ENCODE measurements at regions not wholly inside any gene's neighbourhood (a gene's known extent, or its start where the extent isn't known, plus 50 kb on each side); places are given as distances from the start of the nearest gene placed in this dataset.

DNA sequence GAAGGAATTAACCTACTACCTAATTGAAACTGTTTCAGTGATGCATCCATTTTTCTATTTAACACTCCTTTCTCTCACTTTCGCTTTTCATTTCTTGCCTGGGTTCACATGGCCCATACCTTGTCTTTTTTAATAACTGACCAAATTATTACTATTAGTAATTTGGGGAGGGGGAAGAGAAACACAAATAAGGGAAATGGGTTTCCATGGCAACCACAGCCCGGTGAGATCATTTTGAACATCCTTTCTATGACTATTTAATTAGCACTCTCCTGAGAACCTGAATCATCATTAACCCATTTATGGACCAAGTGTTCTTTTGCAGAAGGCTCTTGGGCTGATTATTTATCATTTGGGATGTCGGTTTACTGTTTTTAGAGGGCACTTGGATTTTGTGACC, 628.2 kb upstream of the SALL1 start:
- no peak for DNase-seq (ENCODE audit: low read depth)

DNA sequence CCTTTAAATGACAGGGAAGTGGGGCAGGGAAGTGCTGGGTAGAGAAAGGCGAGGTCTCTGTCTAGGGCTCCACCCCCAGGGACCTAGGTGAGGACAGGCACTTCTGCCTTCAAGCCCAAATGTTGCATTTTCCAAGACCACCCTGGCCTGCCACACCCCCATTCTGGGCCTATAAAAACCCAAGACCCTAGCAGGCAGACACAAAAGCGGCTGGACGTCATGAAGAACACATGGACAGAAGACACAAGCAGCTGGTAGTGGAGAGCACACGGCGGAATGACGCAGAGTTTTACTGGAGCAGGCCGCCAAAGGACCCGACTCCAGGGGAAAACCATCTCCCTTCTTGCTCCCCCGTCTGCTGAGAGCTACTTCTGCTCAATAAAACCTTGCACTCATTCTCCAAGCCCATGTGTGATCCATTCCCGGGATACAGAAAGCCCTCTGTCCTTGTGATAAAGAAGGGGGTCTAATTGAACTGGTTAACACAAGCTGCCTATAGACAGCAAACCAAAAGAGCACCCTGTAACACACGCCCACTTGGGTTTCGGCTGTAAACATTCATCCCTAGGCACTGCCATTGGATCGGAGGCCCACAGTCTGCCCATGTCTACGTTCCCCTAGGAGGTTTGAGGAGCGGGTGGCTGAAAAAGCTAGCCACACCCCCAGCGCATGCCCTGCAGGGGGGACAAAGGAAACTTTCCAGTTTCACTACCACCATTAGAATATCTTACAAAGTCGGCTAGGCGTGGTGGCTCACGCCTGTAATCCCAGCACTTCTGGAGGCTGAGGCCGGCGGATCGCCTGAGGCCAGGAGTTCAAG, 622.2 kb upstream of the SALL1 start:
- no peak for DNase-seq (ENCODE audit: low read depth)

DNA sequence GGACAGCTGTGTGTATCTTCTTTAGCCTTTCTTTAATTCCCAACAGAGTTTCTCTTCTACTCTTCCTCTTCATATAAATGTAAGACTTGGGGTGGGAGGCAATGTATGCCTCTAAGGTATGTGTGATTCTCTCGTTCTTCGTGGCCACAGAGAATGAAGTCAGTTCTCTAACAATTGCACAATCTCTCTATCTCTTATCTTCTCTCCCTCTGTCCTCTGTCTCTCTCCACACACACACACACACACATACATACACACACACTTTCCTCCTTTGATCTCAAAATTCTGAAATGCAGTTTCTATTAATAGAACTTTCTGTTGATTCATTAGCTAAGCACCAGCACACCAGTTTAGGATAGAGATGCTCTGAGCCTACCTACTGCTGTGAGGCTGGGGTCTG, 615.7 kb upstream of the SALL1 start:
- no peak for DNase-seq (ENCODE audit: low read depth)

DNA sequence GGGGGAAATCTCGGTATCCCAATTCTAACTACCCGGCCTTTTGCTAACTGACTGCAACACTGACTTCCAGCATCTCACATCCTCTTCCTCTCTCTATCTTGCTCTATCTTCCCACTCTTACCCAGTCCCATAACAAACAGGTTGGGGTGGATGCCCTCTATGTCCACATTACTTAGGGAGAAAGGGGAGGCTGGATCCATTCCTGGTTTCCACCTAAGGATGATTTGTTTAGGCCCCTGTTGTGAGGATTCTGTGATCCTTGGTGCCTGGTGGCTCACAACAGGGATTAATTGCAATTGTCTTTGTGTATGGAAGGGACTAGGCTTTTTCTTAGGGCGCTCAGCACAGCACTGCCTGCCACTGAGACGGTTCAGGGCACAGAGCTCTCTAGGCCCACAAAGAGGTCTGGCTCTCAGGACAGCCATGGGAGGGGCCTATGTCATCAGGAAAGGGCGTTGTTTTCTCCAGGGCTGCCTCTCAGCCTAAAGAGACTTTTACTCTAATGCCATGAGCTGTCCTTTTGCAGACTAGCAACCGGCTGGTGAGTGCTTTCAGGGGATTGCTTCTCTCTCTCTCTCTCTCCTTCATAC, 612.1 kb upstream of the SALL1 start:
- DNase-seq (ENCODE audit: low read depth) = no peak

DNA sequence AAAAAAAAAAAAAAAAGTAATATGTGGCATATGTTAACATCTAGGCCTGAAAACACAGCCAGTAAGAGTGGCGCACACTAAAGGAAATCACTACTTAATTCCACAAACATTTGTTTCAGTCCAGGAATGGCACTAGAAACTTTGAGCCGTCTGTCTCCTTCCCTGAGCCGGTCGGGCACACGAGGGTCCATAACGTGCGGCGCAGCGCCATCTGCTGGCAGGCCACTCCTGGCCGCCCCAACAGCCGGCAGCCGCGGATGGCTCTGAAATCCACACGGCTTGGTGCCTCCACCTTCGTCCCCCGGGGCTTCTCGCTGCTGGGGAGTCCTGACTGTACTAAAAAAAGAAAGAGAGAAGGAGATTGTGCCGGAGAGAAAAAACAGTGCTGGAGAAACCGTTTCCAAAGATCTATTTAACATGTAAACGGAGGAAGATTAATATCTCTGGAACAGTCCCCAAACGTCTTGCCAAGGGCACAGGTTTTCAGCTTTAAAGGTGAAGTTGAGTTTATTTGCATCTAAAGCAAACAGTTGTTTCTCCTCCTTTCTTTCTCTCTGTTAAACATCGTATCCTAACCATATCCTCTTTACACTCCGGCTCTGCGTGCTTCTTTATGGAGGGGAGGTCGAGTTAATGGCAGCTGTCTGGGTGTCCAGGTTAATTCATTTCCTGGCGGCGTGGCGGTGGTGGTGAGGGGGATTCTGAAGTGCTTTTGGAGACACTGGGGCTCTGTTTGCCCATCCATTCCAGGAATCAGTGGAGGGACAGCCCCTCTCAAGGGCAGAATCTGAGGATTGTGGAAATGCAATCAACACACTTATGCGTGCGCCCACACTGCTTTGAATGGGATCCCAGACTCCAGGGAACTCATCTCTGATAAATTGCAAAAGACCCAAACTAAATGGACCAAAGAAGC, 611.3 kb upstream of the SALL1 start:
- peak; percentile 1 for DNase-seq (ENCODE audit: low read depth)

DNA sequence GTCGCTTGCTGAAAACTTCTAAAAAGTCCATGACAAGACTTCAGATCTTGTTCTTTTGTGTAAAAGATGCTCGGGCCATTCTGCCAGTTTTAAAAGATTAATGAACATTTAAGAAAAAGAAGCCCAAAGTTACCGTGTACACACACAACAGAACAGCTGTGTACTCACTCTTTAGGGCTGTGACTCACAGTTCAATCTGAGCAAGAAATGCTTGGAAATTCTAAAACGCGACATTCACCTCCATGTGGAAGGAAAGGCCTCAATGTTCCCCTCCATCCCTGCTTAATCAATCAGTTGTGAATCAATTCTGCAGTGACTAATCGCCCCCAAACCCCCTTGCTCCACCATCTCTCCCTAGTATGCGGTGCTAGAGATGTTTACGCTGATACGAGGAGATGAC, 609.9 kb upstream of the SALL1 start:
- no peak for DNase-seq (ENCODE audit: low read depth)

DNA sequence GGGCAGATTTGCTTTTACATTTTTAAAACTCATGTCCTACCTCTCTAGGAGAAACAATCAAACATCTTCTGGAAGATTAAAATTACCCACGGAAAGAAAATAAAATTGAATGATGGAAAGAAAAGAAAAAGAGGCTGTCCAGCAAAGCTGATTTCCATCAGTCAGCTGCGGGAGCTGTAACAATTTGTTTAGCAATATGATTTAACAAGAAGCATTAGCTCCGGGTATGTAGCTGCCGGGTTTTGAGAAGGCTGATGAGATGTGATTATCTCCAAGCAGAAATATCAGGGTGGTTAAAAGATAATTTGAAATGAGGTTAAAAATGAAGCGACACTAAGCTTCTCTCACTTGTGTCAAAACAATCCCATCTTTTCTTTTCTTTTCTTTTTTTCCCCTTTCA, 608.9 kb upstream of the SALL1 start:
- DNase-seq (ENCODE audit: low read depth) = no peak

DNA sequence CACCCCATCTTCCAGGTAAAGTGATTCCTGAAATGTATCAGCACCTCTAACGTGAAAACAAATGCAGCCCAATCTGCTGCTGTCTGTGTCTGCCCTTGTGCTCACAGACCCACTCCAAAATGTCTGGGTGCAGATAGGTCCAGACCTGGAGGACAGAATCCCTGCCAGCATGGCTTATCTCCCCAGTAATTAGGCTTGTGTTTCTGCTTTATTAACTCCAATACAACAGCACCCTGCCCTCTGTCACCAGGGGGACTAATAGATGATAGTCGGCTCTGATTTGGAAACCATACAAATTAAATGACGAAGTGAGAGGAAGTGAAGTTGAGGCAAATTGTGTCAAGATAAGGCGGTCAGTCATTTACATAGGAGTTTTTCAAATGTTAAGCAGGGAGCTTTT, 608.3 kb upstream of the SALL1 start:
- DNase-seq (ENCODE audit: low read depth) = no peak

DNA sequence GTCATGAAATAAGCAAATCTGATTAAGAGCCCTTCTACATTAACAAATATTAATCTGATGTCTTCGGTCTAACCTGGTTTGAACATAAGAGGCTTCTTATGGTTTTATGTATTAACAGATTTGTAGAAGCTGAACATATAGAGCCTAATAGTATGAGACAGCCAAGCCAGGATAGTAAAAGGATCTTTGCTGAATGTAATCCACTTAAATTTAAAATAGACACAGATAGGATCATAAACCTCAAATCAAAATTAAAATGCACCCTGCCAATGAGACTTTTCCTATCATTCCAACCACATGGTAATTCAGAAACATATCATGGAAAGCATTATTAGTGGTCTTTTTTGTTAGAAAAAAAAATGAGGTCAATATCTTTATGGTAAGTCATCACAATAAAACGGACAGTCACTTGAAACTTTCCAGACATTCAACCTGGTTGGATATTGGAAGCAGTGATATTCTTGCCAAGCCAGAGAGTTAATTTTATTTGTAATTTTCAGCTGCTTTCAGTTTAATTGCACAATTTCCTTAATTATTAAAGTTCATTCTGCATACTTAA, 606.9 kb upstream of the SALL1 start:
- DNase-seq (ENCODE audit: low read depth) = no peak

DNA sequence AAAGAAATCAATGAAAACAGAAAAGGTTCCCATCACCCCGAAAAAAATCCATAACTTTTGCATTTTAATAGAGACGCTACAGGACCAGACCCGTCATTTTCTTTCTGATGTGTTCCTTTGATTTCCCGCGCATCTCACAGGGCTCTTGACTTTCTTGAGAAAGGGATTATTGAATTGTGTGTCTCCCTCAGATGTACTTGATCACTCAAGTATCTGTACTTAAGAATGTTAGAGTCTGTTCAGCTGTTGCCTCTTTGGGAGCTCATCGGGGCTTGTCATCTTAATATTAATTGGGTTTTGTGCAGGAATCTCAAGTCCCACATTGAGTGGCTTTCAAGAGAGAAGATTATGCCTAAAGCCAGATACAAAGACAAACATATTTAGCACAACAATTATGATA, 606.4 kb upstream of the SALL1 start:
- no peak for DNase-seq (ENCODE audit: low read depth)

DNA sequence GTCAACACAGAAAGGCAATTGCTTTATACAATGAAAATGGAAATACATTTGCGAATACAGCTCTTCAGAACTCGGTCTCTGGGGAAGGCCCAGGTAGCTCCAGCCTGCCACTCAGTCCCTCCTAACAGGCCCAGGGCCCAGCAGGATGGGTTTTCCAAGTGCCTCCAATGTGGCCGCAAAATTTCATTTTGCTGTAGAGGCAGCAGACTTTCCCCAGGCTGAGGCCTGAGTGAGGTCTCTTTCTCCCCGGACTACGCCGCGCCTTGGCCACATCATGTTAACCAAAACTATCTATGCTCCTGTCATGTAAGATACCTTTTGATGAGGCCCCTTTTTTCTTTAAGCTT, 606.0 kb upstream of the SALL1 start:
- DNase-seq (ENCODE audit: low read depth) = no peak

DNA sequence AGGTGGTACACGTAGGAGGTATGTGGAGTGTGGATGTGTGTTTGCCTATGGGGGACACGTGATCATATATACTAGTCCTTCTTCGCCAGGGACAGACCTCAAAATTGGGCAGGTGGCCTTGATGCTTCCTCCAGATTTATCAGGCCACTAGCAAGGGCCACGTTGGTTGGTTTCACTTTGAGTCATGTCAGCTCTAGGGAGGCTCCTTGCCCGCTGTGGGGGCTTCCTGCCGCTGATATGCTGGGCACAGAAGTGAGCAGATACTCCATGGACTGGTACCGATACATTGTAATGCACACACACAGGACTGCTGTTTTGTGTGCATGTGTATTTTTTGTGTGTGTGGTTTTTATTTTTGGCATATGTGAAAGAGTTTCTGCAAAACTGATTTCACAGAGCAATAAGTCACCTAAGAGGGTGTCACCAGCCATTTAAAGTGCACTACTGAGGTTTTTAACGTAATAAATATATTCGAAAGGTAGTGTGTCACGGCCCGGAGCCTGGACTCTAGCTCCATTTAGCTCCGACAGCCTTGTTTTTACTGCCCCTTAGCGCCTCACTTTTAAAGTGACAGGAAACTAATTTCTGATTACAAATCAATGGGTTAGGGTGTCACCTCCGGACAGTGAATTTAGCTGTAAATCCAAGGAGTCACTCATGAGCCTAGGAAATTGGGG, 605.5 kb upstream of the SALL1 start:
- DNase-seq (ENCODE audit: low read depth) = no peak

DNA sequence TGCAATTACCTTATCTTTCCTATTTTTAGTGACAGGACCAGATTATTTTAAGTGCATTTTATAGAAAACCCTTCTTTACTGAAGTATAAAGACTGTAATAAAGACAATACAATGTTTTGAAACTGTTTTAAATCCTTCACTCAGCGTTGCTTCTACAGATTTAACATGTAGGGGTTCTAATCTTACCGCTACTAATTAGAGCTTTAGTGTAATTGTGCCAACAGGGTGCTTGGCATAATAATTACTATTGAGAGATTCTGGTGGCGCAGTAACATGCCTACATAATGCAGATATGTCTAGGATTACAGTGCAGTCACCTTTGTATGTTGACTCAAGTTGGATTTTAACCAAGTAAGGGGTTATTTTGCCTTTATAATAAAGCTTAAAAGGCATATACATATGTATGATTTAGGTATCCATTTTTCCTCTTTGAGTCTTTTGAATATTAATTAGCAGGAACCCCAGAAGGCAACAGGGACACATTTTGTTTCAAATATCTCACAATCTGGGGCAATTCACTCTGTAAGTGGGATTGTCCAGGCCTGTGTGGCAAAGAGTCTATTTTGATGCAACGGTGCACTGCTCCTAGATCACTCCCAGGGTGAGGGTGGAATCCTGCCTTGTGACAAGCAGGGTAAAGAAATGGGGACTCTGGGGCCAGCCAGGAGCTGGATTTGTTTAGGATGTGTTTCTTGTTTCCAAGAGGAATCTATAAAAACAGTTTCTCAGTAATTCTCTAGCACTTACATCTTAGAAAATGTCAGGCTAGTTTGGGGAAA, 604.7 kb upstream of the SALL1 start:
- no peak for DNase-seq (ENCODE audit: low read depth)

DNA sequence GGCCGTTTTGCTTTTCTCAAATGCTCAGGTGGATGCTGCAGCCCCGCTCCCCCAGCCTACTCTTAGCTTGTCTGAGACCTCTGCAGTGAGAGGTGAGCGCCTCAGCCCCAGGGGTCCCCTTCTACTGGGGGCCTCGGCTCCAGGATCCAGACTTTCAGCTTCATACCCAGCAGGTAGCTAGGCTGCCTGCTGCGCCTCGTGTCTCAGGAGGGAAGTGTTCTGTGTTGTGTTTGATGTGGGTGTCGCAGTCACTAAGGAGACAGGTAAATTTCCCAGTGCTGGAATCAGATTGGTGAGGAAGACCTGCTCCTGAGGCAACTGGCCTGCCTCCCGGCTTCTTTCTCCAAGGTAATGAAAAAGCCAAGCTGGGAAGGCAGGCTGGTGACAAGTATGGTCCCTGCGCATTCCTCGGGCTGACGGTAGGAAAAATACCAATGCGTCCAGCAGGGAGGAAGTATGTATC, 604.0 kb upstream of the SALL1 start:
- DNase-seq (ENCODE audit: low read depth) = no peak

DNA sequence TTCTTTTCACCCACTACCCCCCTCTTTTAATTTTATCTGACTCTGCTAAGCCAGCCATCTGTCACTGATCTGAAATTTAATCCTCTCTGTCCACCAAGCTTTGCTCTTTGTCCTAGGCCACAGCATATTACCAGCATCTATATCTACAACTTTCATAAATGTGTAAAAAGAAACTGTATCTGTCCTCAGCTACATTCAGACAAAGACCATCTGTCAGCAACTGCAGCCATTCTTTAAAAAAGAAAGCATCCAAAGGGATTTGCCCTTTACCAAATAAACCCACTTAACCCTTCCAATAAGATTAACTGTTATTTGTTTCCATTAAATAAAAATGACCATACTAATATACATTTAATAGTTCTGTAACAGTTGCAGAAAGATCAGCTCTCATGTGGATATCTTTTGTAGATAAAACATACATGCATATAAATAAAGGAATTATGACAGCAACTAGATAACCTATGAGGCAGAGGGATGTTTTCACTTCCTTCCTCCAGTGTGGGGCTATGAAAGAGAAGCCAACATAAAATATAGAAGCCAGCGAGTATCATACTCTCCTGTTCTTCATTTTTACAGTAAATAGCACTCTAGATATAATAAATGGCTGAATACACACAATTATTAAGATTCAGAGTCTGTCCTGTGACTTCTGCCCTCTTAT, 602.5 kb upstream of the SALL1 start:
- DNase-seq (ENCODE audit: low read depth) = no peak

DNA sequence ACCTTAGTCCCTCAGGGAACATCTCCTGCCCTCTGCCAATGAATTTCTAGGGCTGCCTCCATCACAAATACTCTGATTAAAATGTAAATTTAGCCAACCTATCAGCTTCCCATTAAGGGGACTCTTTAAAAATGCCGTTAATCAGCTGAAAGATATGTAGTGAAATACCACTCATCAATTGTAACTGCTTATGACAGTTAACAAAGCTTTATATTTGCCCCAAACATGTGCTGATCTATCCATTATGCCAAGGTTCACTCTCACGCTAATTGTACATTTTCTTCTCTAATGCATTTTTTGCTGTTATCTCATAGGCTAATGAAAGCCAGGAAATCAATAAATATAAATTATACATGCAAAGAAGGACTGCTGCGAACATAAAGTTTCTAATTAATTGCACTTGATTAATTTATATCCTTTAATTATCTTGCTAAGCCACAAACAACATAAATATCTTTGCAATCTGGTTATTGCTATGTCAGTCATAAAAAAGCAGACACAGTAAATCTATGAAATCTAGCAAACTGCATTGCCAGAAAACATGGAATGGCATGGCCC, 601.4 kb upstream of the SALL1 start:
- no peak for DNase-seq (ENCODE audit: low read depth)

DNA sequence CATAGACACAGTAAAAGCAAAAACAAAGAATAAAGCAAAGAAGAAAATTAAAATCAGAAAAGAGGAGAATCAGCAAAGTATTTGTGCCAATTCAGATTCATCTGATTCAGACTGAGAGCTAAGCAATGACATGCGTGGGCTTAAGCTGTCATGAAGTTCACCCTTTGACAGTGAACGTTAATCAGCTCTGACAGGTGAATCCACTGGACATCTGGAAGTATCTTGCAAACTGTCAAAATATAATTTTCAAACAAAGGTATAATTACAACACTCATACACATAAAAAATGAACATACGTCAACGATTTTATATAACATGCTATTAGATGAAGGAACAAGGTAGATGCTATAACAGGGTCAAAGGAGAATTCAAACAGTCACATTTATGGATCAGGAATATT, 596.3 kb upstream of the SALL1 start:
- no peak for DNase-seq (ENCODE audit: low read depth)

DNA sequence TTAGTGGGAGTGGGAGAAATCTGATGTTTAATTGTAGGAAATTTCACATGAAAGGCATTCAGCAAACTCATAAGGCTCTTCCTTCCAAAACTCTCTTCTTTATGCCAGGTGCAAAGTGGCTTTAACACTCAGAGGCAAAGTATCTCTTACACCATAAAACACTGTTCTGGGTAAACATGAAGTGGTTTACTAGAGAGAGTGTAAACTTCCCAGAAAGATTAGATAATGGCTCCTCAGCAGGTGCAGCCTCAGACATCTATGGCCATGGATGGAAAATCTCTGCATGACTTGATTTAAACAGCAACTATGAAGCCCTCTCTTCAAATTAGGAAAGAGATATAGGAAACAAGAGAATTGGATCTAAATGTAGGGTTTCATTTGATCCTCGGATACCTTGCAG, 583.1 kb upstream of the SALL1 start:
- no peak for DNase-seq (ENCODE audit: low read depth)

DNA sequence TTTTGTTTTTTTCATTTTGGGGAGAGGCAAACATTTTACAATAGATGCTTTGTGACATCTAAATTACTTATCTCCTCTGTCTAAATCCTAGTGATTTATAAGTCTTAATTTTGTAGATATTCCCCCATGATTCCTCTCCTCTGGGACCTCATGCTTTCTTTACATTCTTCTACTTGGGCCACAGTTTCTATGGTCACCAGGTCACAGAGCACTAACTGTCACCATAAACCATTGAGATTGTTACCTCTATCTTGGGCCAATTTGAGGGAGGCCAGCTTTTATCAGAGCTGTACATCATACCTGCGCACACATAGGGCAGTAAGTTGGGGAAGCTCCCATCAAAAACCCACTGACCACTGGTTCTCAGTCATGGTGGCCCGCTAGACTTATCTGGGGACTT, 582.1 kb upstream of the SALL1 start:
- no peak for DNase-seq (ENCODE audit: low read depth)

DNA sequence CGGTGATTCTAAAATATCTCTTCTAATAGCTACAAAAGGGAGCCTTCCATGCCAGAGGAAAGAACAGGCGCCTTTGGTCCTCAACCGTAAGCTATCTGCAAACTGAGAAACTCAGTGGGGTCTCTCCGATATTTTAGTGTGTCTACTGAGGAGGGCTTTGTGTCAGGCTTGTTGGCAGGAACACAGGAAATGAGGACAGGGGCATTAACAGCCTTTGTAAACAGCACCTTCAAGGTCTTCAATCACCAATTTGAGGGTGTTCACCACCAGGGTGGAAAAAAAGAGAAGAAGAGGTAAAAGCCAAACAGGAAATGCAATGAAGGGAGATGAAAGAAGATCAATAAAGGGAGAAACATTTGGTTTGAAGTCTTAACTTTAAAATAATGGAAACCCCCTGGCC, 580.1 kb upstream of the SALL1 start:
- no peak for DNase-seq (ENCODE audit: low read depth)

Data from stimulated activated CD8-positive, alpha-beta memory T cell treated with anti-CD3 and anti-CD28 coated beads, Interleukin-12 subunit alpha, Interleukin-12 subunit beta, amount 100 ng/mL, for 1 hour (primary cell).